ENCODE measurements at regions not wholly inside any gene's neighbourhood (a gene's known extent, or its start where the extent isn't known, plus 50 kb on each side); places are given as distances from the start of the nearest gene placed in this dataset.

GRCh38 chr11:11039208-11039965 lies 181.5 kb upstream of the ZBED5 start:
- H3K9me3 ChIP-seq (ENCODE audit: severe bottlenecking), result no peaks in the 10 kb centered on the region
- TF ChIP-seq CTCF (IDR thresholded peaks at IDR 0.05; ENCODE audit: low read depth, low read length), result no peak
- no peaks in the 10 kb centered on the region for H3K36me3 ChIP-seq
- H3K27me3 ChIP-seq (ENCODE audit: insufficient read depth, low read depth, severe bottlenecking), result no peaks in the 10 kb centered on the region
- H3K4me3 ChIP-seq (ENCODE audit: low read depth, low read length), result no peak overlapping the region
- no peak overlapping the region for H3K27ac ChIP-seq
- DNase-seq, result no peak

- H3K27ac ChIP-seq, result no peak overlapping the region
These were observed 180.9 kb upstream of the ZBED5 start for GRCh38 chr11:11038782-11039181.

GRCh38 chr11:11038352-11038751 lies 180.5 kb upstream of the ZBED5 start:
- no peaks in the 10 kb centered on the region for H3K27me3 ChIP-seq (ENCODE audit: insufficient read depth, low read depth, severe bottlenecking)
- no peak for DNase-seq
- no peak overlapping the region for H3K27ac ChIP-seq
- H3K9me3 ChIP-seq (ENCODE audit: severe bottlenecking), result no peaks in the 10 kb centered on the region
- no peak for TF ChIP-seq CTCF (IDR thresholded peaks at IDR 0.05; ENCODE audit: low read depth, low read length)
- H3K36me3 ChIP-seq, result no peaks in the 10 kb centered on the region
- no peak overlapping the region for H3K4me3 ChIP-seq (ENCODE audit: low read depth, low read length)

More at GRCh38 chr11:11038782-11039181, 180.9 kb upstream of the ZBED5 start:
- no peak for TF ChIP-seq CTCF (IDR thresholded peaks at IDR 0.05; ENCODE audit: low read depth, low read length)
- DNase-seq, result peak; percentile 56
- H3K9me3 ChIP-seq (ENCODE audit: severe bottlenecking), result no peaks in the 10 kb centered on the region
- H3K4me3 ChIP-seq (ENCODE audit: low read depth, low read length), result no peak overlapping the region
- H3K27me3 ChIP-seq (ENCODE audit: insufficient read depth, low read depth, severe bottlenecking), result no peaks in the 10 kb centered on the region
- no peaks in the 10 kb centered on the region for H3K36me3 ChIP-seq

- H3K9me3 ChIP-seq (ENCODE audit: severe bottlenecking), result no peaks in the 10 kb centered on the region
- no peak overlapping the region for H3K4me3 ChIP-seq (ENCODE audit: low read depth, low read length)
- no peaks in the 10 kb centered on the region for H3K27me3 ChIP-seq (ENCODE audit: insufficient read depth, low read depth, severe bottlenecking)
- TF ChIP-seq CTCF (IDR thresholded peaks at IDR 0.05; ENCODE audit: low read depth, low read length), result peak; percentile 76
- H3K36me3 ChIP-seq, result no peaks in the 10 kb centered on the region
- peak; percentile 30 for DNase-seq
- no peak overlapping the region for H3K27ac ChIP-seq
These were observed 179.2 kb upstream of the ZBED5 start for GRCh38 chr11:11036848-11037732.

GRCh38 chr11:11036185-11036847 lies 178.5 kb upstream of the ZBED5 start:
- Histone ChIP-seq H3K27ac (no peak overlapping the region), H3K36me3 (no peaks in the 10 kb centered on the region), H3K9me3 (ENCODE audit: severe bottlenecking) (no peaks in the 10 kb centered on the region), H3K27me3 (ENCODE audit: insufficient read depth, low read depth, severe bottlenecking) (no peaks in the 10 kb centered on the region), H3K4me3 (ENCODE audit: low read depth, low read length) (no peak overlapping the region)
- DNase-seq, result no peak
- no peak for TF ChIP-seq CTCF (IDR thresholded peaks at IDR 0.05; ENCODE audit: low read depth, low read length)
